GM12873 (cell line): ENCODE measurements at regions not wholly inside any gene's neighbourhood (a gene's known extent, or its start where the extent isn't known, plus 50 kb on each side); places are given as distances from the start of the nearest gene placed in this dataset.

Source experiments
- TF ChIP-seq, protein P1 (sequence below): IDR thresholded peaks from 2 replicates; pipeline ENCODE4 v1.5.1; 2012; ENCODE audit warnings: low read depth, mild to moderate bottlenecking, moderate library complexity, low read length, control low read depth; ENCODE audit not compliant: insufficient read depth; ENCODE audit errors: missing control alignments

DNA sequence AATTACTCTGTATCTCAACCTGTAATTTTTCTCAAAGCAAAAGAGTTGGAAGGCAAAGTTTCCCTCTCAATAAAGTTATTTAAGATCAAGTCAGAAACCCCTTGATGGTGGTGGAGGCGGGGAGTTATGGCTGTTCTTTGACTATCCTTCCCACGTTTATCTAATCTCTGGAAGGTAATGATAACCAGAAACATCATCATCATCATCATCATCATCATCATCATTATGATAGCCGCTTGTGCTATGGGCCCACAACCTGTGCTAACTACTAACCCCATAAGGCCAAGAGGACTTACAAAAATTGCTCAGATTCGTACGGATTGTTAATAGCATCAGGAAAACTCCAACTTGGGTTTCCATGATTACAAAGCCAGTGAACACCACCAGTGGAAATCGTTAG, 502.3 kb downstream of the SH2D4B start:
- TF ChIP-seq, protein P1, sequence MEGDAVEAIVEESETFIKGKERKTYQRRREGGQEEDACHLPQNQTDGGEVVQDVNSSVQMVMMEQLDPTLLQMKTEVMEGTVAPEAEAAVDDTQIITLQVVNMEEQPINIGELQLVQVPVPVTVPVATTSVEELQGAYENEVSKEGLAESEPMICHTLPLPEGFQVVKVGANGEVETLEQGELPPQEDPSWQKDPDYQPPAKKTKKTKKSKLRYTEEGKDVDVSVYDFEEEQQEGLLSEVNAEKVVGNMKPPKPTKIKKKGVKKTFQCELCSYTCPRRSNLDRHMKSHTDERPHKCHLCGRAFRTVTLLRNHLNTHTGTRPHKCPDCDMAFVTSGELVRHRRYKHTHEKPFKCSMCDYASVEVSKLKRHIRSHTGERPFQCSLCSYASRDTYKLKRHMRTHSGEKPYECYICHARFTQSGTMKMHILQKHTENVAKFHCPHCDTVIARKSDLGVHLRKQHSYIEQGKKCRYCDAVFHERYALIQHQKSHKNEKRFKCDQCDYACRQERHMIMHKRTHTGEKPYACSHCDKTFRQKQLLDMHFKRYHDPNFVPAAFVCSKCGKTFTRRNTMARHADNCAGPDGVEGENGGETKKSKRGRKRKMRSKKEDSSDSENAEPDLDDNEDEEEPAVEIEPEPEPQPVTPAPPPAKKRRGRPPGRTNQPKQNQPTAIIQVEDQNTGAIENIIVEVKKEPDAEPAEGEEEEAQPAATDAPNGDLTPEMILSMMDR, result no peak

DNA sequence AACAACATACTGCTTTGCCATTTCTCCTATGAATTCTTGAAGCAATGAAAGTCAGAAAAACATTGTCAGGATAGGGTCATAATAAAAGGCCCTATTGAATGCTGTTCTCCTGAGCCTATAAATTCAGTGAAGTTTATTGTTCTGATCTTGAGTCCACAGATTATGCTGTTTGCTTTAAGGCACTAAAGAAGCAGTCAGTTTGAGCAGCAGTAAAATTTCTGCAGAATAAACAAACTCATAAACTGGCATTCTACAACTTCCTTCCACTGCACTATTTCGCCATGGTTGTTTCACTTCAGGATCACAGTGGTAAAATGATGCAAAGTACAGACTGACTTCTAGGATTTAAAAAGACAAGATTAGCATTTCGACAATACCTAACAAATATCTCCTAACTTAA, 503.2 kb downstream of the SH2D4B start:
- TF ChIP-seq, protein P1, result no peak

- TF ChIP-seq, protein P1, result no peak
Measured at GRCh38 chr10:81042647-81043046, 504.9 kb downstream of the SH2D4B start.

GRCh38 chr10:81065474-81065873, 527.8 kb downstream of the SH2D4B start:
- TF ChIP-seq, protein P1, result no peak

- TF ChIP-seq, protein P1, result no peak
Measured at GRCh38 chr10:81068460-81068859, 530.8 kb downstream of the SH2D4B start.

GRCh38 chr10:81071087-81071796, 533.5 kb downstream of the SH2D4B start:
- TF ChIP-seq, protein P1, result no peak

DNA sequence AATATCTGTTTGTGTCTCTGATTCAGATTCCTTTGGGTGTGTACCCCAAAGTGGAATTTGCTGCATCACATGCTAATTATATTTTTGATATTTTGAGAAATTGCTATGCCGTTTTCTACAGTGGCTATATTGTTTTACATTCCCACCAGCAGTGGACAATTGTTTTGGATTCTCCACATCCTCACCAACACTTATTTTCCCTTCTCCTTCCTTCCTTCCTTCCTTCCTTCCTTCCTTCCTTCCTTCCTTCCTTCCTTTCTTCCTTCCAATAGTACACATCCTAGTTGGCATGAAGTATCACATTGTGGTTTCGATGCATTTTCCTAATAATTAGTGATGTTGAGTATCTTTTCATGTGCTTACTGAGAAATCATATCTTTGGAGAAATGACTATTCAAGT, 535.5 kb downstream of the SH2D4B start:
- TF ChIP-seq, protein P1, result no peak
